Mucosa of descending colon (tissue), 3 donors: ENCODE measurements at regions not wholly inside any gene's neighbourhood (a gene's known extent, or its start where the extent isn't known, plus 50 kb on each side); places are given as distances from the start of the nearest gene placed in this dataset.

Experiments used
- ATAC-seq: fragments of 200-7000 bp; cut with Tn5 transposase; one replicate; pipeline ENCODE4 v1.9.1; 2020; ENCODE audit warnings: mild to moderate bottlenecking, moderate library complexity
- DNase-seq, 3 donors: peaks; one replicate each; pipeline ENCODE4 v3.0.0-alpha.2; 2020
- H3K36me3 ChIP-seq: fragments of 200-600 bp; one replicate; pipeline ENCODE4 v1.8.0; 2021; ENCODE audit warnings: low read depth, mild to moderate bottlenecking
- H3K4me1 ChIP-seq: fragments of 200-600 bp; one replicate; pipeline ENCODE4 v1.8.0; 2021; ENCODE audit warnings: low read depth, mild to moderate bottlenecking
- H3K4me3 ChIP-seq: fragments of 200-600 bp; one replicate; pipeline ENCODE4 v1.8.0; 2021; ENCODE audit warnings: mild to moderate bottlenecking
- H3K9me3 ChIP-seq: fragments of 200-600 bp; one replicate; pipeline ENCODE4 v1.8.0; 2021; ENCODE audit warnings: mild to moderate bottlenecking
- intact Hi-C, 2 donors: fragments of 100-400 bp; cut with DNase I in 1 of 2; cut with micrococcal nuclease in 1 of 2; formaldehyde crosslinking; loops; one replicate each; pipeline versions ENCODE4 v1.11.0 to v1.11.1; 2022; cut with DNase I, micrococcal nuclease
- TF ChIP-seq, protein P1 (sequence below): fragments of 200-600 bp; IDR thresholded peaks from one replicate; pipeline ENCODE4 v1.8.0; 2022; ENCODE audit warnings: antibody characterized with exemption, mild to moderate bottlenecking
- donor health status: DM: no; HTN: no; CAD: no; lungs with moderate emphysema.
- donor health status: DM: no; HTN: no; CAD: no.
- donor health status: DM: no; HTN: yes; CAD: no.

DNA sequence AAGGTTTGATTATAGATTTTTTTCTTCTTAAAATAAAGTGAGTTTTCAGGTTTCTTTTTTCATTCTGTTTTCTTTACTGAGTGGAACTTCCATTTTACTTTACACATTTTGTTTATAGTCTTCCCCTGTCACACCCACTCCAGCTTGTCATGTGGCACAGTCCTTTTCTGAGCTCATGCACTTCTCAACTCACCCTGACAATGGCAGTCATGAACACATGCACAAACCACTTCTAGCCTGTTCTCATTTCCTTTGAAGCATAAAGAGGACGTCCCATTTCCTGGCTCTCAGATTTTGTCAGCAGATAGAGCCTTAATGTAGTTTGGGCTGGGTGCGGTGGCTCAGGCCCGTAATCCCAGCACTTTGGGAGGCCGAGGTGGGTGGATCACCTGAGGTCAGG, 168.0 kb downstream of the AHSP start:
- no peaks in the 10 kb centered on the region for H3K4me1 ChIP-seq
- intact Hi-C loops: no loop called here
- peak; percentile 55 for ATAC-seq
- no peaks in the 10 kb centered on the region for H3K36me3 ChIP-seq
- TF ChIP-seq, protein P1, sequence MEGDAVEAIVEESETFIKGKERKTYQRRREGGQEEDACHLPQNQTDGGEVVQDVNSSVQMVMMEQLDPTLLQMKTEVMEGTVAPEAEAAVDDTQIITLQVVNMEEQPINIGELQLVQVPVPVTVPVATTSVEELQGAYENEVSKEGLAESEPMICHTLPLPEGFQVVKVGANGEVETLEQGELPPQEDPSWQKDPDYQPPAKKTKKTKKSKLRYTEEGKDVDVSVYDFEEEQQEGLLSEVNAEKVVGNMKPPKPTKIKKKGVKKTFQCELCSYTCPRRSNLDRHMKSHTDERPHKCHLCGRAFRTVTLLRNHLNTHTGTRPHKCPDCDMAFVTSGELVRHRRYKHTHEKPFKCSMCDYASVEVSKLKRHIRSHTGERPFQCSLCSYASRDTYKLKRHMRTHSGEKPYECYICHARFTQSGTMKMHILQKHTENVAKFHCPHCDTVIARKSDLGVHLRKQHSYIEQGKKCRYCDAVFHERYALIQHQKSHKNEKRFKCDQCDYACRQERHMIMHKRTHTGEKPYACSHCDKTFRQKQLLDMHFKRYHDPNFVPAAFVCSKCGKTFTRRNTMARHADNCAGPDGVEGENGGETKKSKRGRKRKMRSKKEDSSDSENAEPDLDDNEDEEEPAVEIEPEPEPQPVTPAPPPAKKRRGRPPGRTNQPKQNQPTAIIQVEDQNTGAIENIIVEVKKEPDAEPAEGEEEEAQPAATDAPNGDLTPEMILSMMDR: no peak
- H3K4me3 ChIP-seq: no peak overlapping the region
- H3K9me3 ChIP-seq: no peaks in the 10 kb centered on the region
- peak in 1 of 3 donors; percentile 11 for DNase-seq

DNA sequence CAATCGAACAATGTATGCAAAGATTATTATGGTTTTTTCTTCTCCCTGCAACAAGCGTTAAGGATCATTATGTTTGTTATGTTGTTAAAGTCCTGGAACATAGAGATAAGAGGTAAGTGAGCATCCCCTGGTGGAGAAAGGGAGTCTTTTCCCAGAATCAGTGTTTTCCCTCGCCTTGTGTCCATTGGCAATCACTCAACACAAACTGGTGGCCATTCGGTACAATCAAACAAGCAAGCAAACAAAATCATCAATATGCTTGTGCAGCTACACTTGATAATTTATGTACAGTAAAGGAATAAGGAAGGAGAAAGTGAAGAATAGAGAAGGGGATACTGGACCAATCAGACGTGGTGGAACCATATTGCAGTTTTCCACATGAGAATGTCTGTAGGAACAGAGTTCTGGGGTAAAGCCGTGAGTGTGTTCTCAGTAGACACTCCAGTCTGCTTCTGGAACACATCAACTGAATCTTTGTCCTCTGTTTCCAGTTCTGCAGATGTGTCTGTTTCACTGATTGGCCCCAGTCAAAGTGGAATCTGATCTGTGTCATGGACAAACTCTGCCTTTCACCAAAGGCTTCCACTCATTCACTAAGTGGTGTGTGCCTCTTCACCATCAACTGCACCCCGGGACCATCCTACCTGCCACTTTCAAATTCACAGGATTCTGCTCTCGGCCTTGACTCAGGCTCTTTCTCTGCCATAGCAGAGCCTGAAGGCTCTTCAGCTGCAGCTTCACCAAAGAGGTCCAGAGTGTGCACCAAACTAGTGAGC, 169.5 kb downstream of the AHSP start:
- H3K4me1 ChIP-seq: peaks cover 11% of the 10 kb centered on the region
- H3K4me3 ChIP-seq: no peak overlapping the region
- ATAC-seq: no peak
- peak in 1 of 3 donors; percentile 16 for DNase-seq
- TF ChIP-seq, protein P1: no peak
- no peaks in the 10 kb centered on the region for H3K9me3 ChIP-seq
- intact Hi-C loops: no loop called here
- H3K36me3 ChIP-seq: no peaks in the 10 kb centered on the region

DNA sequence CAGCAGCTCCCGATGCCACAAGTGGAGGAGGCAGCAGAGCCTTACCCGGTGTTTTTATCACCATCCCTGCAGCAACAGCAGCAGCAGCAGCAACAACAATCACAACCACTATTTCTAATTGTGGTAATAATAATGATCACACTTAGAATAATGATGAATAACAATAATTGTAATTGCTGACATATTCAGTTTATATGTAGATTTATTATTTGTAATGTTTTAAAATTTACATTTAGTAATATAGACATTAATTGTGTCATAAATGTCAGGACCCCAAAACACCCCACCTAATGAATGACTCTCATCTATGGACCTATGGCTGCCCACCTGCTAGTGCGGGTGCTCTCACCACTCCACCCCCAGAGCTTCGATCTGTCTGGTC, 170.0 kb downstream of the AHSP start:
- Histone ChIP-seq H3K4me3 (no peak overlapping the region), H3K9me3 (no peaks in the 10 kb centered on the region), H3K4me1 (peaks cover 11% of the 10 kb centered on the region), H3K36me3 (no peaks in the 10 kb centered on the region)
- intact Hi-C loops: no loop called here
- DNase-seq (no peak), ATAC-seq (no peak)
- TF ChIP-seq, protein P1: no peak

DNA sequence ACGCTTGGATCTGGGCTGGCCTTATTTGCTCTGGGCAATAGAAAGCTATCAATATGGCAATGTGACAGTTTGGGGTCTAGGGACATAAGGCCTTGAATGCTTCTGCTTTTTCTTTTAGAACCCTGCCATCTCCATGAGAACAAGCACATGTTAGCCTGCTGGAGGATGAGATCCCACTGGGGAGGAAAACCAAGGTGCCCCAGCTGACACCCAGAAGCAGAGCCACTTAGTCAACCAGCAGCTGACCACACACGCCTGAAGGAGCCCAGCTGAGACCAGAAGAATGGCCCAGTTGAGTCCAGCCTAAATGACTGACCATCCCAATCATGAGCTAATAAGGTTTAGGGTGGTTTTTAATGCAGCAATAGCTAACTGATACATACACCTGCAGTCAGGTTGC, 171.2 kb downstream of the AHSP start:
- DNase-seq: no peak
- Histone ChIP-seq H3K9me3 (no peaks in the 10 kb centered on the region), H3K4me3 (no peak overlapping the region), H3K4me1 (peaks cover 11% of the 10 kb centered on the region), H3K36me3 (no peaks in the 10 kb centered on the region)
- intact Hi-C loops: no loop called here
- ATAC-seq: no peak
- TF ChIP-seq, protein P1: no peak

DNA sequence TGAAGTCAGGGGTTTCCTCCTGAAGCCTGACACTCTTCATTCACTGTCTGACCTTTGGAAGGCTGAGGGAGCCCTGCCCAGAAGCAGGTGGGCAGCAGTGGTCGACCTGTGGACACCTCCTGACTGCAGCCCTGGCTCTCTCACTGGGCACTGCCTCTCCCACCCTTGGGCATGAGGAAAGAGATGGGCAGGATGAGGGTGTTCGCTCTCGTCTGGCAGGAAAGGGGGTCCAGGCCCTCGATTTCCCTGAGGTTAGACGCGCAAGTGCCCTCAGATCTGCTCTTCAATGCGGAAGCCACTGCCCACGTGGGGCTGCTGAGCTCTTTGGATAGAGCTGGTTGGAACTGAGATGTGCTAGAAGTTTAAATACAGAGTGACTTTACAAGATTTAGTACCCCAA, 171.9 kb downstream of the AHSP start:
- TF ChIP-seq, protein P1: no peak

DNA sequence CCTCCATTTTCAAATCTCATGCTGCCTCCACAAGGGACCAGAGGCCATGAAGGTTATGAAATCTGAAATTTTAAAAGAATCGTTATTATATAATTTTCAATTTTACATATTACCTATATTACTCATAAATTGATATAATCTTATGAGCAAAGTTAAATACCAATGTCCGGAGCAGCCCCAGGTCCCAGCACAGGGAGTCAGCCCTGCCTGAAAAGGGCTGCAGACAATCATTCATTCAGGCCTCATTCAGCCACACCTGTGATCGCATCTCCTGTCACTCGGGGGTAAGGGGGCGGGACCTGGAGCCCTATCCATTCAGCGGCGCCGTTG, 172.5 kb downstream of the AHSP start:
- Histone ChIP-seq H3K36me3 (no peaks in the 10 kb centered on the region), H3K9me3 (no peaks in the 10 kb centered on the region), H3K4me1 (peaks cover 11% of the 10 kb centered on the region), H3K4me3 (peak overlapping the region; percentile 86)
- TF ChIP-seq, protein P1: no peak
- no peak for ATAC-seq
- DNase-seq: no peak
- intact Hi-C loops: no loop called here

More for the DNA sequence above, 171.9 kb downstream of the AHSP start:
- intact Hi-C loops: no loop called here
- ATAC-seq (no peak), DNase-seq (no peak)
- no peaks in the 10 kb centered on the region for H3K9me3 ChIP-seq
- H3K4me1 ChIP-seq: peaks cover 11% of the 10 kb centered on the region
- no peak overlapping the region for H3K4me3 ChIP-seq
- no peaks in the 10 kb centered on the region for H3K36me3 ChIP-seq
